ENCODE measurements at regions not wholly inside any gene's neighbourhood (a gene's known extent, or its start where the extent isn't known, plus 50 kb on each side); places are given as distances from the start of the nearest gene placed in this dataset.

- Histone ChIP-seq H3K9me3 (ENCODE audit: low read length) (no peaks in the 10 kb centered on the region), H3K4me3 (ENCODE audit: low read depth in 1 of 2, low read length in 2 of 2) (no peak overlapping the region), H3K27ac (ENCODE audit: low read depth, low read length) (no peak overlapping the region), H3K9ac (ENCODE audit: low read length) (no peak overlapping the region), H3K27me3 (ENCODE audit: control insufficient read depth in 1 of 2, insufficient read depth in 2 of 2, low read length in 2 of 2) (no peaks in the 10 kb centered on the region), H3K4me1 (ENCODE audit: insufficient read depth, low read length) (no peaks in the 10 kb centered on the region), H3K36me3 (ENCODE audit: insufficient read depth, low read length) (no peaks in the 10 kb centered on the region)
Observed at GRCh38 chr15:95432878-95433405, 897.6 kb upstream of the NR2F2 start.

DNA sequence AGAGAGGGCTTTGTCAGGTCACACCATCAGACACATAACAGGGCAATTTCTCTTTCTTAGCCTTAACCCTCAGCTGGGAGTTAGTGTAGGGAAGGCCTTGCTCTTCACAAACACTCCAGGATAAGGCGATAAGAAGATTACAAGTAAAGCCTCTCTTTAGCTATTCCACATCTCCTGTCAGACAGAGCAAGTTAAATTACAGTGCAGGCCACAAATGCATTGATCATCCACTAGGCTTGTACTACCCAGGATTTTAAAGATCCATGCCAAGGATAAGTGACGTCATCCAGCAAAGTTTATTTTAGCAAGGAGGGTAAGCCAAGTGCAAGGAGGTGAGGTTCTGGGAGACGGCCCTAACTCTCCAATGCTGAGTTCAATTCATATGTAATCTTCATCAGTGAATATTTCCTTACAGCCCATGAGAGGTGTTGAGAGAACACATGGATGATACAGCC lies 890.6 kb upstream of the NR2F2 start:
- Histone ChIP-seq H3K36me3 (ENCODE audit: insufficient read depth, low read length) (no peaks in the 10 kb centered on the region), H3K4me1 (ENCODE audit: insufficient read depth, low read length) (no peaks in the 10 kb centered on the region), H3K4me3 (ENCODE audit: low read depth in 1 of 2, low read length in 2 of 2) (no peak overlapping the region), H3K27me3 (ENCODE audit: control insufficient read depth in 1 of 2, insufficient read depth in 2 of 2, low read length in 2 of 2) (no peaks in the 10 kb centered on the region), H3K27ac (ENCODE audit: low read depth, low read length) (no peak overlapping the region), H3K9me3 (ENCODE audit: low read length) (no peaks in the 10 kb centered on the region), H3K9ac (ENCODE audit: low read length) (no peak overlapping the region)

DNA sequence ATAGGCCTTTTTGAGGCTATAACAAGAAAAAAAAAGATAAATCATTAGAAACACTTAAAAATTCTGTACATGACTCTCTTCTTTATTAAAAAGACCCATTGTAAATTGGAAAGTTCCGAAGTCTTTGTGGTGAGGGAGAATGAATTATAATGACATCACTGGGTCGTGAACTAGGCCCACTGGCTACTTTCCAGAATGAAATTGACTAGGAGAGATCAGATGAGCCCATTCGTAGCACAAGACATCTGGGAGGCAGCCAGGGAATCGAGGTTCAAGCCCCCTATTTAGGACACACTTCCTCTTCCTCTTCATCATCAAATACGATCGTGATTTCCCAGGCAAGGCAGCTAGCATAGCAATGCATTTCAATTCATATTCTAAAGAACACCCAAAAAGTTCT lies 889.8 kb upstream of the NR2F2 start:
- H3K9me3 ChIP-seq (ENCODE audit: low read length) = no peaks in the 10 kb centered on the region
- H3K27me3 ChIP-seq (ENCODE audit: control insufficient read depth in 1 of 2, insufficient read depth in 2 of 2, low read length in 2 of 2) = no peaks in the 10 kb centered on the region
- no peaks in the 10 kb centered on the region for H3K36me3 ChIP-seq (ENCODE audit: insufficient read depth, low read length)
- H3K27ac ChIP-seq (ENCODE audit: low read depth, low read length) = no peak overlapping the region
- H3K4me3 ChIP-seq (ENCODE audit: low read depth in 1 of 2, low read length in 2 of 2) = no peak overlapping the region
- no peak overlapping the region for H3K9ac ChIP-seq (ENCODE audit: low read length)
- H3K4me1 ChIP-seq (ENCODE audit: insufficient read depth, low read length) = no peaks in the 10 kb centered on the region

- no peaks in the 10 kb centered on the region for H3K4me1 ChIP-seq (ENCODE audit: insufficient read depth, low read length)
- no peaks in the 10 kb centered on the region for H3K27me3 ChIP-seq (ENCODE audit: control insufficient read depth in 1 of 2, insufficient read depth in 2 of 2, low read length in 2 of 2)
- H3K4me3 ChIP-seq (ENCODE audit: low read depth in 1 of 2, low read length in 2 of 2) = no peak overlapping the region
- no peaks in the 10 kb centered on the region for H3K9me3 ChIP-seq (ENCODE audit: low read length)
- H3K9ac ChIP-seq (ENCODE audit: low read length) = no peak overlapping the region
- H3K36me3 ChIP-seq (ENCODE audit: insufficient read depth, low read length) = no peaks in the 10 kb centered on the region
- no peak overlapping the region for H3K27ac ChIP-seq (ENCODE audit: low read depth, low read length)
Observed at GRCh38 chr15:95442107-95442719, 888.3 kb upstream of the NR2F2 start.

GRCh38 chr15:95444860-95445259 lies 885.6 kb upstream of the NR2F2 start:
- no peaks in the 10 kb centered on the region for H3K27me3 ChIP-seq (ENCODE audit: control insufficient read depth in 1 of 2, insufficient read depth in 2 of 2, low read length in 2 of 2)
- H3K4me1 ChIP-seq (ENCODE audit: insufficient read depth, low read length) = no peaks in the 10 kb centered on the region
- H3K9me3 ChIP-seq (ENCODE audit: low read length) = no peaks in the 10 kb centered on the region
- no peak overlapping the region for H3K27ac ChIP-seq (ENCODE audit: low read depth, low read length)
- H3K9ac ChIP-seq (ENCODE audit: low read length) = no peak overlapping the region
- H3K4me3 ChIP-seq (ENCODE audit: low read depth in 1 of 2, low read length in 2 of 2) = no peak overlapping the region
- H3K36me3 ChIP-seq (ENCODE audit: insufficient read depth, low read length) = no peaks in the 10 kb centered on the region

DNA sequence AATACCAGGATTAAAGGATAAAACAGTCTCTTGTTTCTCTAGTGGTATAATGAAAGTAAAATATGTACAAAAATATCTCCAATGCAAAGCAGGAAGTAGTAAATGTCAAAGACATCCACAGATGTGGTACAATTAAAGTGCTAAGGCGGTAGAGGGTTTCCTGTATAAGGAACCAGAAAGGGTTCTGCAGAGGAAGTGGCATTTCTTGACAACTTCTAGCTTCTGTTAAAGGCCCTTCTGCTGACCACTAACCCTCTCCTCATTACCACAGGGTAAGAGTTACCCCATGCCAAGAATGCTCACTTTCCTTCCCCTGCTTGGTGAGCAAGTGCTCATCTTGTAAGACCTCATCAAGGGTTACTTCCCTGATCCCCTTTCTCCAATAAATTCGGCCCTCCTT lies 883.6 kb upstream of the NR2F2 start:
- Histone ChIP-seq H3K4me3 (ENCODE audit: low read depth in 1 of 2, low read length in 2 of 2) (no peak overlapping the region), H3K9me3 (ENCODE audit: low read length) (no peaks in the 10 kb centered on the region), H3K4me1 (ENCODE audit: insufficient read depth, low read length) (no peaks in the 10 kb centered on the region), H3K9ac (ENCODE audit: low read length) (no peak overlapping the region), H3K27ac (ENCODE audit: low read depth, low read length) (no peak overlapping the region), H3K36me3 (ENCODE audit: insufficient read depth, low read length) (no peaks in the 10 kb centered on the region), H3K27me3 (ENCODE audit: control insufficient read depth in 1 of 2, insufficient read depth in 2 of 2, low read length in 2 of 2) (no peaks in the 10 kb centered on the region)

- H3K4me1 ChIP-seq (ENCODE audit: insufficient read depth, low read length) = no peaks in the 10 kb centered on the region
- no peak overlapping the region for H3K27ac ChIP-seq (ENCODE audit: low read depth, low read length)
- no peaks in the 10 kb centered on the region for H3K36me3 ChIP-seq (ENCODE audit: insufficient read depth, low read length)
- H3K27me3 ChIP-seq (ENCODE audit: control insufficient read depth in 1 of 2, insufficient read depth in 2 of 2, low read length in 2 of 2) = no peaks in the 10 kb centered on the region
- no peaks in the 10 kb centered on the region for H3K9me3 ChIP-seq (ENCODE audit: low read length)
- no peak overlapping the region for H3K9ac ChIP-seq (ENCODE audit: low read length)
- no peak overlapping the region for H3K4me3 ChIP-seq (ENCODE audit: low read depth in 1 of 2, low read length in 2 of 2)
Observed at GRCh38 chr15:95447486-95447885, 883.0 kb upstream of the NR2F2 start.

- Histone ChIP-seq H3K9ac (ENCODE audit: low read length) (no peak overlapping the region), H3K27me3 (ENCODE audit: control insufficient read depth in 1 of 2, insufficient read depth in 2 of 2, low read length in 2 of 2) (no peaks in the 10 kb centered on the region), H3K36me3 (ENCODE audit: insufficient read depth, low read length) (no peaks in the 10 kb centered on the region)
Observed at GRCh38 chr15:95448531-95449229, 881.8 kb upstream of the NR2F2 start.

GRCh38 chr15:95449230-95449628 lies 881.3 kb upstream of the NR2F2 start:
- no peaks in the 10 kb centered on the region for H3K36me3 ChIP-seq (ENCODE audit: insufficient read depth, low read length)
- H3K9me3 ChIP-seq (ENCODE audit: low read length) = no peaks in the 10 kb centered on the region
- no peaks in the 10 kb centered on the region for H3K4me1 ChIP-seq (ENCODE audit: insufficient read depth, low read length)
- H3K27ac ChIP-seq (ENCODE audit: low read depth, low read length) = no peak overlapping the region
- H3K4me3 ChIP-seq (ENCODE audit: low read depth in 1 of 2, low read length in 2 of 2) = no peak overlapping the region
- no peak overlapping the region for H3K9ac ChIP-seq (ENCODE audit: low read length)
- no peaks in the 10 kb centered on the region for H3K27me3 ChIP-seq (ENCODE audit: control insufficient read depth in 1 of 2, insufficient read depth in 2 of 2, low read length in 2 of 2)

More at GRCh38 chr15:95448531-95449229, 881.8 kb upstream of the NR2F2 start:
- no peaks in the 10 kb centered on the region for H3K9me3 ChIP-seq (ENCODE audit: low read length)
- no peaks in the 10 kb centered on the region for H3K4me1 ChIP-seq (ENCODE audit: insufficient read depth, low read length)
- no peak overlapping the region for H3K4me3 ChIP-seq (ENCODE audit: low read depth in 1 of 2, low read length in 2 of 2)
- no peak overlapping the region for H3K27ac ChIP-seq (ENCODE audit: low read depth, low read length)

GRCh38 chr15:95450413-95450812 lies 880.1 kb upstream of the NR2F2 start:
- Histone ChIP-seq H3K27me3 (ENCODE audit: control insufficient read depth in 1 of 2, insufficient read depth in 2 of 2, low read length in 2 of 2) (no peaks in the 10 kb centered on the region), H3K36me3 (ENCODE audit: insufficient read depth, low read length) (no peaks in the 10 kb centered on the region), H3K4me3 (ENCODE audit: low read depth in 1 of 2, low read length in 2 of 2) (no peak overlapping the region), H3K4me1 (ENCODE audit: insufficient read depth, low read length) (no peaks in the 10 kb centered on the region), H3K27ac (ENCODE audit: low read depth, low read length) (no peak overlapping the region), H3K9me3 (ENCODE audit: low read length) (no peaks in the 10 kb centered on the region), H3K9ac (ENCODE audit: low read length) (no peak overlapping the region)

GRCh38 chr15:95451938-95452337 lies 878.6 kb upstream of the NR2F2 start:
- no peaks in the 10 kb centered on the region for H3K27me3 ChIP-seq (ENCODE audit: control insufficient read depth in 1 of 2, insufficient read depth in 2 of 2, low read length in 2 of 2)
- no peak overlapping the region for H3K4me3 ChIP-seq (ENCODE audit: low read depth in 1 of 2, low read length in 2 of 2)
- H3K36me3 ChIP-seq (ENCODE audit: insufficient read depth, low read length) = no peaks in the 10 kb centered on the region
- no peaks in the 10 kb centered on the region for H3K4me1 ChIP-seq (ENCODE audit: insufficient read depth, low read length)
- no peak overlapping the region for H3K9ac ChIP-seq (ENCODE audit: low read length)
- H3K27ac ChIP-seq (ENCODE audit: low read depth, low read length) = no peak overlapping the region
- no peaks in the 10 kb centered on the region for H3K9me3 ChIP-seq (ENCODE audit: low read length)

Measured in muscle layer of colon (tissue), 2 donors.